ENCODE measurements at regions not wholly inside any gene's neighbourhood (a gene's known extent, or its start where the extent isn't known, plus 50 kb on each side); places are given as distances from the start of the nearest gene placed in this dataset.

DNA sequence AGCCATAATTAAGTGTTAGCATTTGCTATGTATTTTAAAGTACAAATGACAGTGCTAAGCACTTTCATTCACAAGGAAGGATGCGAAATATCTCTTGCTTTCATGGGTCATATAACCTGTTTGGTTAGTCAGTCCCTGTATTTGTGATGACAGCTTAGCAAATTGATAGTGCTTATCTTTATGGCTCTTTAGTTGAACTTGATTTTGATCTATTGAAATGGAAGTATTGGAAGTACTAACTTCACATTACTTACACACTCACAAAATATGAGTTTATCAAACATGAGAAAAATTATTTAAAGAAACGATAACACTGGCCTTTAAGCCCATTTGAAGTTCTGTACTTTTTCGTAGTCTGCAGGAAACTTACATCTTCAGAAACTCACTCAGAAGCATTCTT, 97.4 kb upstream of the NEUROD1 start:
- Histone ChIP-seq H3K4me3 (no peak overlapping the region), H3K27ac (no peak overlapping the region), H3K9me3 (no peaks in the 10 kb centered on the region), H3K27me3 (no peaks in the 10 kb centered on the region), H3K4me1 (peaks cover 16% of the 10 kb centered on the region), H3K36me3 (ENCODE audit: low read depth, missing control alignments) (no peaks in the 10 kb centered on the region)
- 86 to 94% methylated on average over 3 of the region's 3 CpGs for WGBS, 2 donors
- intact Hi-C loops (cut with DNase I; ENCODE audit: low total_unique reads), result no loop called here
- TF ChIP-seq, protein P1, sequence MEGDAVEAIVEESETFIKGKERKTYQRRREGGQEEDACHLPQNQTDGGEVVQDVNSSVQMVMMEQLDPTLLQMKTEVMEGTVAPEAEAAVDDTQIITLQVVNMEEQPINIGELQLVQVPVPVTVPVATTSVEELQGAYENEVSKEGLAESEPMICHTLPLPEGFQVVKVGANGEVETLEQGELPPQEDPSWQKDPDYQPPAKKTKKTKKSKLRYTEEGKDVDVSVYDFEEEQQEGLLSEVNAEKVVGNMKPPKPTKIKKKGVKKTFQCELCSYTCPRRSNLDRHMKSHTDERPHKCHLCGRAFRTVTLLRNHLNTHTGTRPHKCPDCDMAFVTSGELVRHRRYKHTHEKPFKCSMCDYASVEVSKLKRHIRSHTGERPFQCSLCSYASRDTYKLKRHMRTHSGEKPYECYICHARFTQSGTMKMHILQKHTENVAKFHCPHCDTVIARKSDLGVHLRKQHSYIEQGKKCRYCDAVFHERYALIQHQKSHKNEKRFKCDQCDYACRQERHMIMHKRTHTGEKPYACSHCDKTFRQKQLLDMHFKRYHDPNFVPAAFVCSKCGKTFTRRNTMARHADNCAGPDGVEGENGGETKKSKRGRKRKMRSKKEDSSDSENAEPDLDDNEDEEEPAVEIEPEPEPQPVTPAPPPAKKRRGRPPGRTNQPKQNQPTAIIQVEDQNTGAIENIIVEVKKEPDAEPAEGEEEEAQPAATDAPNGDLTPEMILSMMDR (IDR thresholded peaks at IDR 0.05), result no peak
- no peak for TF ChIP-seq POLR2A (IDR thresholded peaks at IDR 0.05)
- DNase-seq, result no peak

- peak overlapping the region in 1 of 2 donors; percentile 6 for H3K27ac ChIP-seq
- WGBS, 2 donors, result 77 to 86% methylated on average over 2 of the region's 2 CpGs
Observed at GRCh38 chr2:181778621-181779201, 98.4 kb upstream of the NEUROD1 start.

DNA sequence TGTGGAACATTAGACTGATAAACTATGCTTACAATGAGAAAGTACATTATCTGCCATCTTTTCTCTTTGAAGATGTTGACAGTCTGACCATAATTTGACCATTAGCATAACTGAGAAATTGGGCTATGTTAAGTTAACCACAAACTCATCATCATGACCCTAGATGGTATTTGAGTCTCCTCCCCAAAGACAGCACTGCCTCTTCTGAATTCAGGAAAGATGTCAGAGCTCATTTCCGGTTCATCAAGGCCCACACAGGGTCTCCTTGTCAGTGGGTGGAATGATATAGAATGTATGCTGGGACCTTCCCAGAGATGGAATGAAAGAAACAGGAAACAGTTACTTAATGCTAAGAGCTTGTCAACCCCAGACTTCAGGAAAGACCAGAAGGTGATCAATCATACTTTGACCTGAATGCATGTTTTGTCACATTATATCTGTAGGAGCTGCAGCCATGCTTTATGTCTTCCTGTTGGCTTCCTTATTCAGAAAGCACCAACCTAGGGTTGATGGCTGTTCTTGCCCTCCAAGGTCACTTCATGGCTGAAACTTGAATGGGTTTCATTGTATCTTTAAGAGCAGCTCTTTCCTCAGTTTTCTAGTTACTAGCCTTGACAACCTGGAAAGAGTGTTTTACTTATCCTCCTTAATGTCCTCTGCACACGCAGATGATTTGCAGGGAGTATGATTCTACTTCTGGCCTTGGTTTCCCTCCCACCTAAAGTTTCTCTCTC, 99.1 kb upstream of the NEUROD1 start:
- no peak for DNase-seq
- Histone ChIP-seq H3K4me1 (peaks cover 16% of the 10 kb centered on the region), H3K27me3 (no peaks in the 10 kb centered on the region), H3K36me3 (ENCODE audit: low read depth, missing control alignments) (no peaks in the 10 kb centered on the region), H3K27ac (peak overlapping the region; percentile 5 to 6), H3K4me3 (no peak overlapping the region), H3K9me3 (no peaks in the 10 kb centered on the region)
- 53 to 67% methylated on average over 2 of the region's 2 CpGs for WGBS, 2 donors
- intact Hi-C loops (cut with DNase I; ENCODE audit: low total_unique reads), result no loop called here
- TF ChIP-seq, protein P1 (IDR thresholded peaks at IDR 0.05), result no peak
- no peak for TF ChIP-seq POLR2A (IDR thresholded peaks at IDR 0.05)

More at GRCh38 chr2:181778621-181779201, 98.4 kb upstream of the NEUROD1 start:
- intact Hi-C loops (cut with DNase I; ENCODE audit: low total_unique reads), result no loop called here
- peaks cover 16% of the 10 kb centered on the region for H3K4me1 ChIP-seq
- H3K4me3 ChIP-seq, result no peak overlapping the region
- no peaks in the 10 kb centered on the region for H3K9me3 ChIP-seq
- H3K27me3 ChIP-seq, result no peaks in the 10 kb centered on the region
- TF ChIP-seq POLR2A (IDR thresholded peaks at IDR 0.05), result no peak
- TF ChIP-seq, protein P1 (IDR thresholded peaks at IDR 0.05), result no peak
- H3K36me3 ChIP-seq (ENCODE audit: low read depth, missing control alignments), result no peaks in the 10 kb centered on the region
- DNase-seq, result no peak

DNA sequence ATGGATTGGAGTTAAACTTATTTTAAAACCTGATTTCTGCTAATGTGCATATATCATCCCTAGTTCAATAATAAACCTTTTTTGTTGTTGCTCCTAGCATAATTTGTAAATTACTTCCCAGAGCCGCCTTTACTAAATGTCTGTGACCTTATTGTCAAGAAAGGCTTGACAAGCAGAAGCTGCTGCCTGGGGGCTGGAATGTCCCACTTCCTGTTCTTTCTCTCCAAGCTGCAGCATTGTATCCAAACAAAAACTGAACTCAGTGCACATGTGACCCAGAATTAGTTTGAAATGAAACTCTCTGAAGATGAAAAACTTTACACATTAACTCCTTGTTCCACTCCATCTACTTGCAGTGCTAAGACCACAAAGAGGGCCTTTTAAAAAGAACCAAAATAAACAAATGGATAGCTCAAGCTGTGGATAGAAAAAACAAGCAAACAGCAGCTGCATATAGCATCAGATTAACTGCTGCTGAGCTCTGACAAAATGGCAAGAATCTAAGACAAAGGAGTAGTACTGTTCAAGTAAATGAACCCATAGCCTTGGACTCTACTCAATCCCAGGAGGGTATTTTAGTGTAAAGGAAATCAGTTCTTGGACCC, 99.8 kb upstream of the NEUROD1 start:
- Histone ChIP-seq H3K4me1 (peaks cover 16% of the 10 kb centered on the region), H3K27ac (peak overlapping the region; percentile 5 to 6), H3K4me3 (no peak overlapping the region), H3K36me3 (ENCODE audit: low read depth, missing control alignments) (no peaks in the 10 kb centered on the region), H3K9me3 (no peaks in the 10 kb centered on the region), H3K27me3 (no peaks in the 10 kb centered on the region)
- DNase-seq, result no peak
- TF ChIP-seq, protein P1 (IDR thresholded peaks at IDR 0.05), result no peak
- no peak for TF ChIP-seq POLR2A (IDR thresholded peaks at IDR 0.05)
- intact Hi-C loops (cut with DNase I; ENCODE audit: low total_unique reads), result no loop called here
- 38 to 55% methylated on average over 1 of the region's 1 CpG for WGBS, 2 donors
